Stimulated activated CD8-positive, alpha-beta memory T cell treated with anti-CD3 and anti-CD28 coated beads, Interleukin-12 subunit alpha, Interleukin-12 subunit beta, amount 100 ng/mL, for 4 hours (primary cell): ENCODE measurements at regions not wholly inside any gene's neighbourhood (a gene's known extent, or its start where the extent isn't known, plus 50 kb on each side); places are given as distances from the start of the nearest gene placed in this dataset.
"Not testable (repeated sequence)": the region's sequence is repeated elsewhere in the genome, so short reads cannot be mapped to it uniquely, and the experiment has no call there.

Source experiments
- DNase-seq: peaks from one replicate; pipeline ENCODE4 v3.0.0-alpha.2; 2020; ENCODE audit warnings: low read depth

DNA sequence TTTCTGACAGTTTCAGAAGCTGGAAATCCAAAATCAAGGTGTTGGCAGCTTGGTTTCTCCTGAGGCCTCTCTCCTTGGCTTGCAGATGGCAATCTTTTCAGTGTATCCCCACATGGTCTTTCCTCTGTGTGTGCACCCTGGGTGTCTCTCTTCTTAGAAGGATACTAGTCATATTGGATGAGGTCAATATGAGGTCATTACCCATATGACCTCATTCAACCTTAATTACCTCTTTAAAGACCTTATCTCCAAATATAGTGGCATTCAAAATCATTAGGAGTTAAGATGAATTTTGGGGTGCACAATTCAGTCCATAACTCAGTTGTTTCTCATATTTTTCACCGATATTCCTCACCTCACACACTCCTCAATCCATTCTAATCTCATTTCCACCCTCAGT, 92.4 kb upstream of the TGM3 start:
- no peak for DNase-seq

DNA sequence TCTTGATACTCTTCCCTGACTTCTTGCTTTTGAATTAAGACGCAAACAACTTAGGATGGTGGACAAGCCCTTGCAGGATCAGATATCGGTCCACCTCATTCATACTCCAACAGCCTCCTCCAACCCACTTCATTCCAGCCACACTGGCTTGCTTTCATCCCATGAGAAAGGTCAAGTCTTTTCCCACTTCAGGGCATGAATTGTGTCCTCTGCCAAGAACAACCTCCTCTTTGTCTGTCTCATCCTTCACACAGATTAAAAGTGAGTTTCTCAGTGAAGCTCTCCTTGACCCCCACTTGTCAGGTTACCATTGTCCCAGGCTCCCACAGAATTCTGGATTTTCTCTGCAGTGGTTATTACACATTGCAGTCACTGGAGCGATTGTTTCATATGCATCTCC, 91.8 kb upstream of the TGM3 start:
- no peak for DNase-seq

DNA sequence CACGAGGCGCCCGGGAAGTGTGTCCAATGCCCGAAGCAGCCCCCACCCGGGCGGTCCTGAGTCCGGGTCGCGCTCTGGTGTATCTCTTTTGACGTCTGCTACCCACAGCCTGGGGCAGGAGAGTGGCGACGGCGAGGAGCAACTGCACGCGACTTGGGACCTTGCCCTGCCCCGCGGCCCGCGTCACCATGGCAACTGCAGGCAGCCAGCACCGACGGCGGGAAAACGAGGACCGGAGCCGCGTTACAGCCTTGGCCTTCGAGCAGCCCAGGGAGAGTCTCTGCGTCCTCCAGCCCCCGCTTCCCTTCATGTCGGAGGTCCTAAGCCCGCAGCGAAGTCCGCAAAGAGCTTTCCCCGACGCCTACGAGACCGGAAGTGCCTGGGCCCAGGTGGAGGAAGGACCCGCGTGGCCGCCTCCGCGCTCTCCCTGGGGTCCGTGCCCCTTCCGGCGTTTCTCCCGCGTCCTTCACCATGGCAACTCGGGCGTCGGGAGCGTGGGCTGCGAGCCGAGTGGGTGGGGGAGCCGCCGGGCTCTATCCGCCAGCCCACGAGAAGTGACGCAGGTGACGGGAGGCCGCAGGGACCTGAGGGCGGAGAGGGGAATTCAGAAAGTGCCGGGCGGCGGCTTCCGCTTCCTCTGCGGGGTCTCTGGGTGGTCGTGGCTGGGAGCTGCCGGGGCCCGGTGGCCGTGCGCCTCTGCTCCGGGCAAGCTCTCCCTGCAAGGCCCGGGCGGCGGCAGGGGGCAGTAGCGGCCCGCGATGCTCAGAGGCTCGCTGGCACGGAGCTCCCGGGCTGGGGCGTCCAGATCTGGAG, 88.6 kb upstream of the TGM3 start:
- DNase-seq = peak; percentile 81

DNA sequence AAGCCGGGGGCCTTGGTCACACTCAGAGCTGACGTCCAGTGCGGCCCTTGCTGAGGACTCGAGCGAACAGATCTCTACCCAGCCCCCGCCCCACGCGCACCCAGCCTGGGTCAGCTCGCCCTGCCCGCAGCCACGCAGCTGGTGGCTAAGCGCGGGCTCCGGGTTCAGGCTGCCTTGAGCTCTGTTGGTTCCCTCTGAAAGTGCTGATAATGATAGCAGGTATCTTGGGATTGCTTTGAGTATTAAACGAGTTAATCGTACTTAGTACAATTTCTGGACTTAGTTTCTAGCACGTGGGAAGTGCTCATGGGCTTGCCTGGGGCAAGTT, 88.1 kb upstream of the TGM3 start:
- no peak for DNase-seq

GRCh38 chr20:2208897-2209296, 86.9 kb upstream of the TGM3 start:
- DNase-seq = no peak

- DNase-seq = no peak
These were observed 84.9 kb upstream of the TGM3 start for GRCh38 chr20:2210646-2211552.

- DNase-seq = no peak
These were observed 83.3 kb upstream of the TGM3 start for GRCh38 chr20:2212456-2213015.

DNA sequence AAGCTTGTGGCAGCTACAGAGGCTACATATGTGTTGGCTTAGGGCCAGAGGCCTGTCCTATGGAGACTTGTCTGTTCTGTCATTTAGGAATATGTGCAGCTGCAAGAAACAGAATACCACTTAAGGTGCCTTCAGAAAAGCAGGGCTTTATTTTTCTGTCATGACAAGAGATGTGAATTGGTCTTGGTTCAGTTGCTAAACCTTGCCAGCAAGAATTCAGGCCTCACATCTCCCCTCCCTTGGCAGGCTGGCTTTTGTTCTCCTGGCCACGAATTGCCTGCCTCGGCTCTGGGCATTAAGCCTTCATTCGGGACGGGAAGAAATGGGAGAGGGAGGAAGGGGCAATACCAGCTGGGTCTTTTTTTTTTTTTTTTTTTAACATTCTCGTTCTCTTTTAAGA, 82.4 kb upstream of the TGM3 start:
- DNase-seq = no peak

- no peak for DNase-seq
These were observed 77.8 kb upstream of the TGM3 start for GRCh38 chr20:2217857-2218539.

- no peak for DNase-seq
These were observed 76.3 kb upstream of the TGM3 start for GRCh38 chr20:2219481-2220006.

- no peak for DNase-seq
These were observed 75.5 kb upstream of the TGM3 start for GRCh38 chr20:2220298-2220697.

DNA sequence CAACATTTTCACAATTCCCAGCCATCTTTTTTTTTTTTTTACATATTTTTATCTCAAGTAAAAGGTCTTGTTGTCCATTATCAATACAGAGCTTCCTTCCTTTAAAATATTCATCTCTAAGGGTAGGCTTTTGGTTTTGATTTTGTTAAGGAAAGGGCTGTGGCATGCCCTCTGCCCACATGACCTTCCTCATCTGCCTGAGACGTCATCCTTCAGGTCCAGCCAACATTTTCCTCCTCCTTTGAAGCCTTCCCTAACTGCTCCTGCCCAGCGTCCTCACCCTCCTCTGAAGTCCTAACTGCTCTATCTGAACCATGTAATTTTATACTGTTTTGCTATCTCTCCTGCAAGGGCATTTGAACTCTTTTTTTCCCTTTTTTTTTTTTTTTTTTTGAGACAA, 73.9 kb upstream of the TGM3 start:
- no peak for DNase-seq

- DNase-seq = no peak
These were observed 72.0 kb upstream of the TGM3 start for GRCh38 chr20:2223558-2224367.

GRCh38 chr20:2224368-2224639, 71.5 kb upstream of the TGM3 start:
- no peak for DNase-seq

DNA sequence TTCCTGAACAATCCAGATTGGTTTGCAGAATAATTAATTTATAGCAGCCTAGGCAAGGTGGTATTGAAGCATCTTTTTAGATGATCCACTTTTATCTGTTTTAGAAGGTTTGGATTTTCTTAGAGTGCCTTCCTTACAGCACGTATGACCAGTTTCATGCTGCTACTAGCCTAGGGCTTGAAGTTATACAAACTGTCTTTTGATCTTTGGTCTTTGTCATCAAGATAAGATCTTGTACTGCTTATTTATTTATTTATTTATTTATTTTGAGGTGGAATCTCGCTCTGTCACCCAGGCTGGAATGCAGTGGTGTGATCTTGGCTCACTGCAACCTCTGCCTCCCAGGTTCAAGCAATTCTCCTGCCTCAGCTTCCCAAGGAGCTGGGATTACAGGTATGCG, 68.5 kb upstream of the TGM3 start:
- not testable (repeated sequence) for DNase-seq

DNA sequence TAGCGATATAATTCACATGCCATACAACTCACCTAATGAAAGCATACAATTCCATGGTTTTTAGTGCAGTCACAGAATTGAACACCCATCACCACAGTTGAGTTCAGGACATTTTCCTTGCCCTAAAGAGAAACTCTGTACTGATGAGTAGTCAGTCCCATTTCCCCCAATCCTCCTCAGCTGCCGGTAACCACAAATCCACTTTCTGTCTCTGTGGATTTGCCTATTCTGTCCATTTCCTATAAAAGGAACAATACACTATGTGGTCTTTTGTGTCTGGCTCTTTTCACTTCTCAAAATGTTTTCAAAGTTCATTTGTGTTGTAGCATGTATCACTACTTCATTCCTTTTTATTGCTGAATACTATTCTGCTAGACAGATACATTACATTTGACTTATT, 67.9 kb upstream of the TGM3 start:
- no peak for DNase-seq

GRCh38 chr20:2228926-2229325, 66.9 kb upstream of the TGM3 start:
- no peak for DNase-seq

- DNase-seq = no peak
These were observed 64.9 kb upstream of the TGM3 start for GRCh38 chr20:2230726-2231488.

- no peak for DNase-seq
These were observed 64.1 kb upstream of the TGM3 start for GRCh38 chr20:2231701-2232100.

GRCh38 chr20:2234598-2235191, 61.1 kb upstream of the TGM3 start:
- DNase-seq = no peak

- no peak for DNase-seq
These were observed 59.5 kb upstream of the TGM3 start for GRCh38 chr20:2236256-2236655.
